HG03175 (cell line): ENCODE measurements at regions not wholly inside any gene's neighbourhood (a gene's known extent, or its start where the extent isn't known, plus 50 kb on each side); places are given as distances from the start of the nearest gene placed in this dataset.

Source experiments
- ATAC-seq: cut with Tn5 transposase; IDR thresholded peaks from one replicate; pipeline ENCODE4 v1.9.1; 2021; ENCODE audit warnings: mild to moderate bottlenecking, moderate library complexity; ENCODE audit not compliant: unreplicated experiment

DNA sequence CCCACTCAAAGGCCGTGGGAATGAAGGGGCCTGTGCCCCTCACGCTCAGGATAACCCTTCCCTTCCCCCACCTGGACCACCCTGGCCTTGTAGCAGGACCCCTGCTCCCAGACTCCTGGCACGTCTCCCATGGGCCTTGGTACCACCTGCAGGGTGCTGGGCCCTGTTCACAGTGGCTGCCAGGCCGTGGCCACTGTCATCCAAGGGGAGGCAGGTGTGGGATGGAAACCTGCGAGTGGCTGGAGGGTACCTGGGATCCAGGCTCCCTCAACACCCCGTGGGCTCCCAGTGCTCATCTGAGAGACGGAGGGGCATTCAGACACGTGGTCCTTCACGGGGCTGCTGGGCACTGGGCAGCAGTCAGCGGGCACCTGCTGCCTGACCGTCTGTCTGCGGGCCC, 75.6 kb upstream of the CIBAR2 start:
- ATAC-seq: no peak

DNA sequence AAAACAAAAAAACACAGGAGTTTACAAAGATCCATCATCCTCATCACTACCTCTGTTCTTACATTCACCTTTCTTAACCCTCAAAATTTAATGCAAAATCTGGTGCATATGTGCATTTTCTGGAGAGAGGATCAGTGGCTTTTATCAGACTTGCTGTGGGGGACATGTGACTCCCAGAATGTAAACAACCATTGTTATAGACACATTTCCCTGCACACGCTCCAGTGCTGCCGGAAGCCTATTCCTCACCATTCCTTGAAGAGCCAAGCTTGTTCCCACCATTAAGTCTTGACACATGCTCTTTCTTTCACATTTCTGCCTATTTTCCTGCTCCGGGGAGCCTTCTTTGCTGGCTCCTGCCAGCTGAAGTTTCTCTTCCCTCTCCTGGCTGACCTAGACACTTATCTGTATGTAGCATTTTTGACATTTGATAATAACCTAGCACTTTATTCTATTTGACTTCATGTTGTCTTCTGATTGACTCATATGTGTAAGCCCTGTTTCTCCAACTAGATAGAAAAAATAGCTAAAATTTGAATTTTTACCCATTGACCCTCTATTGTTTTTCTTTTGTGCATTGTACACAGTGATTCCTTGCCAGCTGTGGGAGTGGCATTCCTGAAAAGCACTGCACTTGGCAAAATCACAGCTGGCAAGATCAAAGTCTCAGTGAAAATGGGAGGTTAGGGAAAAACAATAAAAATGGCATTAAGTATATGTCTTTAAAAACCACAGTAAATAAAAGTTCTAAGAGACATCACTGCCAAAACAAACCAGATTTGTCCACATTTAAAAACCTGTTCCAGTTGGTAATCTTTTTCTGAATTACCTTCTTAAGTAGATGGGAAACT, 76.8 kb upstream of the CIBAR2 start:
- ATAC-seq: no peak

DNA sequence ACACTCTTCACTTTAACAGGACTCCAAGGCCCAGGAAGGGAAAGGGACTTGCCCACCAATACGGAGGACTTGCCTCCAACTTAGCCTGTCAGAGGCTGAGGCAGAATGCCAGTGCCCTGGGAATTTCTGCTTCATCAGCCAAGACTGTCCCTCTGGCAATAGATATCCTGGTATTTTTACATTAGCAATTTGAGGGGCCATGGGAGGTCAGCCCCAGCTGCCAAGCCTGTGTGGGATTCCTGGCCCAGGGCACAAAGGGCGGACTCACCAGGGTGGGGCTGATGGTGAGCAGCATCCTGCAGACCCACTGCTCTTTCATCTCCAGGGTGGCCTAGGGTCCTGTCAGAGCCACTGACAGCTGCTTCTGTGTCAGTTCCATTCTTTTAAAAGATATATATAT, 78.3 kb upstream of the CIBAR2 start:
- ATAC-seq: no peak

DNA sequence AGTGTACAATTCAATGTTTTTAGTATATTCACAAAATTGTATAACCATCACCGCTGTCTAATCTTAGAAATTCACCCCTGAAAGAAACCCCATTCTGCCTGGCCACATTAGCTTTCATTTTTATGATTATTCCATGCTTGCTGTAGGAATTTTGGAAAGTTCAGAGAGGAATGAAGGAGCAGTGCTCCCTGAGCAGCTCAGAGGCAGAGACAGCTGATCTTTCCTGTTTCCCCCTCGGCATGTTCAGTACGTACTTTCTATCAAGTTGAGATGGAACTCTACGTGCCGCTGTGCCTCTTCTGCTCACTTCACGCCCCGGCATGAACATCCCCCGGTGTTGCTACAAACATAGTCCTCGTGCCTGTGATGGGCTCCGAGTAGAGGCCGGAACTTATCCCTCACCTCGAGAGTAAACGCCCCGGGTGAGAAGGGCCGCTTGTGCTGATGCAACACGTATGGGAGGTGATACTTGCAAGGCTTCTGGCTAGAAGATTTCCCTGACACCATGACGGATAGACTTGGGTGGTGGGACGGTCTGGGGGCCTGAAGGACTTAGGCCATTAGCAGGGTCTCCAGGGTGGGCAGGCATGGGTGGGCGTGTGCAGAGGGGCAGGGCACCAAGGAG, 79.2 kb upstream of the CIBAR2 start:
- ATAC-seq: no peak

DNA sequence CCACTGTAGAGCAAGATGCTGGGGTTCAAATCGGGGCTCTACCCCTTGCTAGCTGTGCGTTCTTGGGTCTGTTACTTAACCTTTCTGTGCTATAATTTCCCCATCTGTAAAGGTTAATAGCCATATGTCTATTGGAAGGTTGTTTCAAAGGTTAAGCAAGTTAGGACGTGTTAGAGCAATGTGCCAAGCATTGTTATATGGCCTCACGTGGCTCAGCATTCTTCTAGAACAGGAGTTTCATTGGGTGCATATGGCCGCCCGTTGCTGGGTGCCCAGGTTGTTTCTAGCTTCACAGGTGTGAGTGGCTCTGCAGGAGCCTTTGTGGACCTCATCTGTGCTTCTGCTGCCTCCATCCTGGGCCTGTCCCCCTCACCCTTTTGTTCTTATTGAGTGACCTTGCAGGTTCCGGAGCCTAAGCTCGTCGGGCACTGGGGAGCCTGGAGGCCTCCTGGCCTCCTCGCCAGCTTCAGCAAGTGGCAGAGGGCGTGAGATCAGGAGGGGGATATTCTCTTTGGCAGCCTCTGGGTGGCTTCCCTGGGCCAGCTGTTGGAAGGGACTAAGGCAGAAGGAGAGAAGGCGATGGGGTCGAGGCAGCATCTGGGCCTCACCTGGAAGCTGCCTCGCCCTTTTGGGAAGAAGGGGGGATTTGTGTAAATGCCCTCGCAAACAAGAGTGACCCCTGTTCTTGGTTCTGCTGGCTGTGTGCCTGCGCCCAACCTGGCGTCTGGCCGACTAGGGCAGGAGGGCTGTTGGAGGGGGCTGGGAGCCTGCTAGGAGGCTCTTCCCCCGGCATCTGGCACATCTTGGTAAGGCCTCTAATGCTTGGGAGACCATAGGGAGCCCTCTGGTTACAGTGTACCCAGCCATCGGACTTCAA, 80.2 kb upstream of the CIBAR2 start:
- no peak for ATAC-seq

DNA sequence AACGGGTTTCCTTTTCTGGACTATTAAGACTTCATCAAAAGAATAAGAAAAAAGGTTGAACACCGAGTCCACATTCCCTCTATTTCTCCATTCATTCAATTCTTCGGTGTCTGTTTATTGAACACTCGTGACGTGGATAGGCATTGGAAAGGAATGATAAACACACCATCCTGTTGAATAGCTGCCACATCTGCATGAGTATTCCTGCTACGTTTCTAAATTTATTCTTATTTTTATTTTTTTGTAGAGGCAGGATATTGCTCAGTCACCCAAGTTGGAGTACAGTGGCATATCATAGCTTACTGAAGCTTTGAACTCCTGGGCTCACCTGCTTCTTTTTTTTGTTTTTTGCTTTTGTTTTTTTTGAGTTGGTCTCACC, 80.8 kb upstream of the CIBAR2 start:
- no peak for ATAC-seq

DNA sequence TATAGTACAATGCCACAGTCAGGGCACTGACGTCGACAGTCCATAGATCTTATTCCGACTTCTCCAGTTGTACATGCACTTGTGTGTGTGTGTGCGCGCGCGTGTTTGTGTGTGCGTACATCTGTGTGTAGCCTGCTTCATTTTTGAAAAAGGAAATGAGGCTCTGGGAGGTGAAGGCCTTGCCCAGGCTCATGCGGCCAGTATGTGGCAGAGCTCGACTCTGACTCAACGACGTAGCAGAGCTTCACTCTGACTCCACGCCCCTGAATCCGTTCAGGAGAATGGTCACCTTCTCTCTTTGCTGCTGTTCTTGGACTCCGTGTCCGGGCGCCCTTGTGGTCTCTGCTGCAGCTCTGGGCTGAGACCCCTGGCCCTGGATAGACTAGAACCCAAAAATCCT, 81.6 kb upstream of the CIBAR2 start:
- no peak for ATAC-seq

DNA sequence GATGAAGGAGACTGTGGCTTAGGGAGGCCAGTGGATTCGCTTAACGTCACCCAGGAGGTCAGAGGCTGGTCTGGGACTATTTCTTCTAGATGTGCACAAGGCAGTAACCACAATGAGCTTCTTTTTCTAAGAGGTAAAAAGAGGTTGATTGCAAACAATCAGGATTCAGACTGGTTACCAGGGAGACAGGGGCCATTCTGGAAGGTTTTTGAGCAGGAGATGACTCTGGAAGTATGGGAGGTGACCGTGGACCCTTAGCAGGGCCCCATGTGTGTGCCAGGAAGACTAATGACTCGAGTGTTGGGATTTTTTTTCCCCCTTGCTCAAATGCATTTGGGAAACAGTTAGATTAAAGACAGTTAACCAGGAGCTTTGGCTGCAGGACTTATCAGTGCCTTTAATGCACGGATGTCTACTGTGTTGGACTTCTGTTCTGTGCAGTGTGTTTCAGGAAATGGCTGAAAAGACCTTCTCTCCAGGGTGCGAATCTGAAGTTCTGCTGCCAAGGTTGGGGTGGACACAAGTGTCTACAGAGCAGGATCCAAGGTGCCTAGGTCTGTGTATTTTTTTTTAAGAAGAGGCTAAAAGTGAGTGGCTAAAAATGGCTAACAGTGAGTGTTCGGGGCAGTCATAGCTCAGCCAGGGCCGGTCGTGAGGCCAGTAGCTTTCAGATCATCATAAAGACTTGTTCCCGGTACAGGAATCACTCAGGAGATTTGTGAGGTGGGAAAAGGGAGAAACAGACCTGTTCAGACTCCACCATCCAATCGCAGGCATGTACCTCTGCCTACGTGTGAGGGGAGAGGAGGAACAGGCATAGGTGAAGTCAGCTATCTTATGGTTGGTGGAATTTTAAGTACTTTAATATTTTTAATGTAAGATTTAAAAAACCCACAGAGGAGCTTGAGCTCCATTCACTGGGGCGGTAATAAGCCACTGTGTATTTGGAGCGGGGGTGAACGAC, 82.3 kb upstream of the CIBAR2 start:
- ATAC-seq: no peak

DNA sequence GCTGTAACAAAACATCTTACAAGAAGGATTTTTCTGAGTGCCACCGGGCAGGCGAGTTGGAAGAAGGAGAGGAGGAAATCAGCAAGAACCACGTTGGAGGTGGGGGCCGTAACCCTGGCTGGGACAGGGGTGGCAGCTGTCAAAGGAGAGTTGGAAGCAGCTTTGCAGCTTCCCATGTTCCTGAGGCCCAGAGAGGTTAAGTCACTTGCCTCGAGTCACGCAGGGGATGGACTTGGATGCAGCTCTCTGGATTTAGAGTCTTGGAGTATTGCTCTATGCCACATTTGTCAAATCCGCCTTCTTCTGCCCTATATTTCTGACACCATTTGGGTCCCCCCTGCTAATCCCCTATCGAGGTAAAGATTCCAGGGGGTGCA, 83.0 kb upstream of the CIBAR2 start:
- ATAC-seq: no peak

DNA sequence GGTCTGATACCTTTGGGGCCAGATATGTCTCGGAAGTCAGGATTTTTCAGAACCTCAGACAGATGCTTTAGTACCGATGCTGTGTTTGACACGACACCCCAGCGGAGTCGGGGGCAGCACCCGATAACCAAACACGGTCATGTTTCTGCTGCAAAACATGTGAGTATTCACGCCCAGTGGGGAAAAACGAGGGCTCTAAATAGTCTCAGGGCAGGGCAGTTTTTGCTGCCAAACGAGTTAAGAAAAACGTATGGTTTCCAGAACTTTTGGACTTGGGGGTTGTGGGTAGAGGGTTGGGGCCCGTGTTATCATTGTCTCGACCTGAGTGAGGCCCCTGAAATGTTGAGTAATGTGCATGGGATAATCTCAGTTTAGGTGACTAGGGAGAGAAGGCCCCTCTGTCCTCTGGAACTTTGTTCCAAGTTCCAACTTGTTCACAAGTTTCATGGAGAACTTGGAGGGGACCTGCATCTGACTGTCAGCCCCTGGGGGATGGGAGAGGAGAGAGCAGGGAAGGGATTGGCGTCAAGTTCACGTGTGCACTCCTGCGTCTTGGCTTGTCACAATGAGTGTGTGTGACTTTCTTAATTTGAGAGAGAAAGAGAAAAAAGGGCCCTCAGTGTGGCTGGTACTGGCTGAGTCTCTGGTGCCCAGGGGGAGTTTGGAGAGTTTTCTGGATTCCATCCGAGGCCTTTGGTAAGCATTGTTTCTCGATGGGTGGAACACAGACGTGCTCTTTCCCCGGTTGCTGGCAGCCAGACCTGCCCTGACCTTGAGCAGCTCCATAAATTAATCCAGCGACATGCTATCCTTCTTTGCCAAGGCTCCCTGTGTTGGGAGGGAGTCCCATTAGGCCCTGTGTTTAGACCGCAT, 83.9 kb upstream of the CIBAR2 start:
- ATAC-seq: no peak

DNA sequence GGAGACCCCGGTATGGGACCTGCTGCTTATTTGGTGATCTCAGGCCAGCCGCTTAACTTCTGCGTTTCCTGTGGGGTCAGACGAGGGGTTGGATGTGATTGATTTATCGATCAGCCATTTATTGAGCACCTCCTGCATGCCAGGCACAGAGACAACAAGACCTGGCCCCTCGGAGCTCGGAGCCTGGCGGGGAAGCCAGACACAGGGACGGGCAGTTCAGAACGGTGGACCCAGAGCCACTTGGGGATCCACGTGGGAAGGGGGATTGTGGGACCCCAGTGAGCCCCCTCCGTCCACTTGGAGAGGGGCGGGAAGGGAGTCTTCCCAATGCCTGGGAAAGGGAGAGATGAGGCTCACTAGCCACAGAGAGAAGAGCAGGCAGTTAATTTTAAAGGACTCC, 84.7 kb upstream of the CIBAR2 start:
- ATAC-seq: no peak

DNA sequence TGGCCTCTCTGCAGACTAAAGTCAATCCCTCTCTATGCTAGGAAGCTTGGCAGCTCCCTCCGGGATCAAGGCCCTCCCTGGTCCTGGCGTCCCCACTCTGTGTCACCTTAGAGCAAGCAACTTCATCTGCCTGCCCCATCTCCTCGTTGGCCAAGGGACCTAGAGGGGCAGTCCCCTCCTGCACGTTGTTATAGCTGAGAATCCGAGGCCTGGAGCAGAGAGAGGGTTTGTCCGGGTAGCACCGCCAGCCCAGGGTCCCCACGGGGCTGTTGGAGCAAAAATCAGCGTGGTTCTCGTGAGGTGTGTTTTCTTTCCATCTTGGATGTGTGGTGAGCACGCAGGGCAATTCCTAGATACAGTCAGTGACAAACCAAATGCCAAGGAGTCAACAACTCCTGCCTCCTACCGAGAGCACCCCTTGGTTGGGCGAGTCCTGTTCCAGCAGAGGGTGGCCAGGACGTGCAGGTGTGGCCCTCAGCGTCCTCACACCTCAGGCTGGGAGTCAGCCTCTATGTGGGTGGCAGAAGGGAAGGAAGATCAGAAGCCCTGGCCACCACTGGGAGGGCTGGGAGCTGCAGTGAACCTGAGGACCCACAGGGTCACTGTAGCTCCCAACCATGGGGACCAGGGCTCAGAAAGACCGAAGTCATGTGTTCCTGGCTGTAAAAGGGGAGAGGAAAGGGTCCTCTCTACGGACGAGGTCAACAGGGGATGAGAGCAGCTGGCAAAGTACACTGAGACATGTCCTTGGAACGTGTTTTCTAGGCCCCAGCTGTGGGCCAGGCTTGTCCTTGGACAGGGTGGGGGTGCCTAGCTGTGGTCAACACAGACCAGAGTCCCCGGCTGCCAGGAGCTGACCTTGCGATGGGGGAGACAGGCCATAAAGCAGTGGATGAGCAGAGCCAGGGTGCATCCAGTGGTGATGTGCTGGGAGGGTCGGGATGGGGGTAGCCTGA, 85.6 kb upstream of the CIBAR2 start:
- ATAC-seq: no peak

DNA sequence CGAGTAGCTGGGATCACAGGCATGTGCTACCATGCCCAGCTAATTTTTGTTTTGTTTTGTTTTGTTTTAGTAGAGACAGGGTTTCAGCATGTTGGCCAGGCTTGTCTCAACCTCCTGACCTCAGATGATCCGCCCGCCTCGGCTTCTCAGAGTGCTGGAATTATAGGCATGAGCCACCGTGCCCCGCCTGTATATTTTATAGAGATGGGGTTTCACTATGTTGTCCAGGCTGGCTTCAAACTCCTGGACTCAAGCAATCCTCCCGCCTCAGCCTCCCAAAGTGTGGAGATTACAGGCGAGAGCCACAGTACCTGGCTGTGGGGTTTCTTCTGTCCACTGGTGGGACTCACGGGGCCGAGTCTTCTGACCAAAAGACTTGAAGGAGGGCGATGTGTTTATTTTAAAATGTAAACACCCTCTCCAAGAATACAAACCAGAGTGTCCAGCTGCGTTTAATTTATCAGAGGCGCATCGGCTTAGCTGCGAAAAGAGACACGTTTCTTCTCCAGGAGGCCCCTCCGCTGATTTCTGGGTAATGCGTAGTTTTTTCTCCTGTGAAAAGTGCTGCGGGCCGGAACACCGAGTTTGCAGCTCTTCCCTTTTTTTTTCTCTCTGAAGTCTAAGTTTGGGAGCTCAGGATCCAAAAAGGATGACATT, 86.9 kb upstream of the CIBAR2 start:
- no peak for ATAC-seq

DNA sequence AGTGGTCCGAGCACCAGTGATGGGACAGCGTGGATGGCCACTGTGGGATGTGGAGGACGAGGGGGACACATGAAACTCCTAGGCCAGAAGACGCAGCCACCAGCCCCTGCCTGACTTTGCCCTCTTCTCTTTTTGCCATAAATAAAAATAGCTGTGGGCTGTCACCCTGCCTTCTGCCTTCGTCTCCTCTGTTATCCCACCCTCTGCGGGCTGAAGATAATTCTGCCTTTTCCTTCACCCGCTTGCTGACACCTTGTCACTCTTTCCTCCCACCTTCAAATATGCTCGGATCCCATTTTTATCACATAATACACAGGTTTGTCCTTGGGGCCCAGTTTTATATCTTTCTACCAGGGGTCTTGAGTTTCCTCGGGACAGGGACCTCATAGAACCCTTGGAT, 87.6 kb upstream of the CIBAR2 start:
- no peak for ATAC-seq

DNA sequence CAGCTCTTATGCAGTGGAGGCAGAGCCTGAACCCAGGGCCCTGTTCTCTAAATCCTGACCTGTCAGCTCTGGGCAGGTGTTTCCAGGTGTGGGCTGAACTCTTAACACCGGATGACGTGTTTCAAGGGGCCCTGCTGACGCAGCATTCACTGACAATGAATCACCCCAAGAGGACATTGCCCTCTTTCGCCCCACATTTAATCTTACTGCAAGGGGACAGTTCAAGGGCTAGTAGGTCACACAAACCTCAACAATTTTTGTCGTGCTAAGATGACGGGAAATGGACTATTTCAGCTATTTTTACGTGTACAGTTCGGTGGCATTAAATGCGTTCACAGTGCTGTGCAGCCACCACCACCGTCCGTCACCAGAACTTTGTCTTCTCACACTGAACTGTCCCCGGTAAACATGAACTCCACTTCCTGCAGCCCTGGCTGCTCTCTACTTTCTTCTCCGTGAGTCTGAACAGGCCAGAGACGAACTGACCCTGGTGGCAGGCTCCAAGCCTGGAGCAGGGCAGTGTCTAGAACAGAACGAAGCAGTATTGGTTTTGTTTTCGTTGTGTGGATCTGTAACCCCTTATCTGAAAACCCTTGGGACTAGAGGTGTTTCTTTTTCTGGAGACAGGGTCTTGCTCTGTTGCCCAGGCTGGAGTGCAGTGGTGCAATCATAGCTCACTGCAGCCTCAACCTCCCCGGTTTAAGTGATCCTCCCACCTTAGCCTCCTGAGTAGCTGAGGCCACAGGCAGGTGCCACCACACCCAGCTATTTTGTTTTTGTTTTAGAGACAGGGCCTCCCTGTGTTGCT, 88.4 kb upstream of the CIBAR2 start:
- no peak for ATAC-seq

DNA sequence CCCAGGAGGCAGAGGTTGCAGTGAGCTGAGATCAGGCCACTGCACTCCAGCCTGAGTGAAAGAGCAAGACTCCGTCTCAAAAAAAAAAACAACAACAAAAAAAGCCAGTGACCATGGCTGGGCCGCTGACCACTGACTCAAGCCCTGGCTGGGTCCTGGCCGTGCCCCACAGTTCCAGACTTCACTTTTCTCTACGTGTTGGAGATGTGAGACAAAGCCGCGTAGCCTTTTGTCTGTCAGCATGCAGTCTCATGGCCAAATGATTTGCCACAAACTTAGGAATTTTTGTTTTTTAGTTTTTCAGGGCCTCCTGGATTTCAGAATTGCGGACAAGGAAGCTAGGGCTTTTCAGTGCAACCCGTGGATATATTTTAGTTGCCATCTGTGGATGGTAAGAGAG, 89.3 kb upstream of the CIBAR2 start:
- no peak for ATAC-seq

DNA sequence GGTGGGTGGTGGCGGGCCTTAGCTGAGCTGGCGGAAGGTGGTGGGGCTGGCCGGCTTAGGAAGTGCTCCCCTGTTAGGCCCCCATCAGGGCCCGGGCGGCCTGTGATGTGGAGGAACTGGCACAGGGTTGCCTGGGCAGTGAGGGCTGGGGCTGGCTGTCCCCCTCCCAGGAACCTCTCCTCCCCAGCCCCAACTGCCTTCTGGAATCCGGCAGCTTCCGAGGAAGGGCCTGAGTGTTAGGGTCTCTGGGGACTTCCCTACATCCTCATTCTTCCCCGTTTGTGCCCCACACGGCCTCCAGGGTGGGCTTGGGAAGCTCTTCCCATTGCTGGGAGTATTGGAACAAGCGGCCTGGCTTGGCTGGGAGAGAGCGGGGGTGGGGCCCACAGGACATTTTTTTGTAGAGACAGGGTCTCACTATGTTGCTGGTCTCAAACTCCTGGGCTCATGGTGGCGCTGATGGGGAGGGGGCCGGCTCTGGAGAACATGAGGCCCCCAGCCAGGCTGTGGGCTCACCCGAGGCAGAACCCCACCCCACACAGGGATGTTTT, 89.9 kb upstream of the CIBAR2 start:
- no peak for ATAC-seq
